Cardiac septum (tissue), 1 donor: ENCODE measurements at regions not wholly inside any gene's neighbourhood (a gene's known extent, or its start where the extent isn't known, plus 50 kb on each side); places are given as distances from the start of the nearest gene placed in this dataset.

ENCODE experiments used
- DNase-seq: peaks from one replicate; pipeline ENCODE4 v3.0.0-alpha.2; 2020; ENCODE audit warnings: low spot score
- intact Hi-C: fragments of 100-400 bp; cut with DNase I; formaldehyde crosslinking; loops from one replicate; pipeline ENCODE4 v1.14.0; 2022
- donor health status: DM: no; HTN: no; CAD: no.

DNA sequence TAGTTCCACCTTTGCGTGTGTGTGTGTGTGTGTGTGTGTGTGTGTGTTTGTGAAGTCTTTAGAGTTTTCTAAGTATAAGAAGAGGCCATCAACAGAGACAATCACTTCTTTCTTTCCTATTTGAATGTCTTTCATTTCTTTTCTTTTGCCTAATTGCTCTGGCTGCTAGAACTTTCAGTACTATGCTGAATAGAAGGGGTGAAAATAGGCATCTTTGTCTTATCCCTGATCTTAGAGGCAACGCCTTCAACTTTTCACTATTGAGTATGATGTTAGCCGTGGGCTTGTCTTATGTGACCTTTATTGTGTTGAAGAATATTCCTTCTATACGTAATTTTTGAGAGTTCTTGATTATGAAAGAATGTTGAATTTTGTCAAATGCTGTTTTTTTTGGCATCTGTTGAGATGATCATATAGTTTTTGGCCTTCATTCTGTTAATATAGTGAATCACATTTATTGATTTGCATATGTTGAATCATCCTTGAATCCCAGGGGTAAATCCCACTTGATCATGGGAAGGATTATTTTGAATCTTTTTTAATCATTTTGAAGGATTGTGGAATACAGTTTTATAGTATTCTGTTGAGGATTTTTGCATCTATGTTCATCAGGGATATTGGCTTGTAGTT lies 134.8 kb upstream of the CD180 start:
- DNase-seq, result no peak
- intact Hi-C loops, result no loop called here

DNA sequence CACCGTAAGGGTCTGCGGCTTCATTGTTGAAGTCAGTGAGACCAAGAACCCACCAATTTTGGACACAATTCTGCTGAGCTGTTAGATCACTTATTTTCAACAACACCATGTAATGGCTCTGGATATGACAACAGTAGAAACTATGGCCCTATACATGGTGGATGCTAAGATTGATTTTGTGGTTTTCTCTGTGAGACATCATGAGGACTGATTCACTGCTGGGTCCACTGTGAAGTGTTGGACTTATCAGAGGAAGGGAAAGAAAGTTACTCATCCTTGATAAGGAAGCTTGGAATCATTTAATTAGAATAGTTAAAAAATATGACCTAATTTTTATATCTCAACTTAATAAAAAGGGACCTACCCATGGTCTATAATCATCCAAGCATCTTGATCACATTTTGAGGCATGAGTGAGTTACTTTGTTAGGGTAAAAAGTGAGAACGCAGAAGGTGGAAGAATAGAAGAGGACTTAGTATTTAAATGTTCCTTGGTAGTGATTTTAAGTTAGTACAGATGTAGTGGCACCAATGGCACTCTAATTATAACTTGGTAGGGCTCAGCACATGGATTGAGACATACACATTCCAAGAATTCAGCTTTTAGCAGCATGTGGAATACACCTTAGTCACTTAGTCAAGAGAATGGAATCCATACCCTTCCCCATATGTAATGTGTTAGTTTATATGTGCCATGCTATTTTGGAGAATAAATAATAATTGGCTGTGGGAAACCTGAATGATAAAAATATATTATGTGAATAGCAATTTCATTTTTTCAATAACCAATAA lies 123.5 kb upstream of the CD180 start:
- DNase-seq, result no peak
- intact Hi-C loops, result no loop called here

DNA sequence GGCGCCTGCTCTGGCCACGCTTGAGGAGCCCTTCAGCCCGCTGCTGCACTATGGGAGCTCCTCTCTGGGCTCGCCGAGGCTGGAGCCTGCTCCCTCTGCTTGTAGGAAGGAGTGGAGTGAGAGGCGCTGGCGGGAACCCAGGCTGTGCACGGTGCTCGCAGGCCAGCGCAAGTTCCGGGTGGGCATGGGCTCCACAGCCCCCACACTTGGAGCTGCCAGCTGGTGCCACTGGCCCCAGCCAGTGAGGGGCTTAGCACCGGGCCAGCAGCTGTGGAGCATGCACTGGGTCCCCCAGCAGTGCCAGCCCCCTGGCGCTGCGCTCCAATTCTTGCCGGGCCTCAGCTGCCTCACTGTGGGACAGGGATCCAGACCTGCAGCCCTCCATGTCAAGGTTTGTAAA lies 122.1 kb upstream of the CD180 start:
- intact Hi-C loops, result no loop called here
- DNase-seq, result no peak

DNA sequence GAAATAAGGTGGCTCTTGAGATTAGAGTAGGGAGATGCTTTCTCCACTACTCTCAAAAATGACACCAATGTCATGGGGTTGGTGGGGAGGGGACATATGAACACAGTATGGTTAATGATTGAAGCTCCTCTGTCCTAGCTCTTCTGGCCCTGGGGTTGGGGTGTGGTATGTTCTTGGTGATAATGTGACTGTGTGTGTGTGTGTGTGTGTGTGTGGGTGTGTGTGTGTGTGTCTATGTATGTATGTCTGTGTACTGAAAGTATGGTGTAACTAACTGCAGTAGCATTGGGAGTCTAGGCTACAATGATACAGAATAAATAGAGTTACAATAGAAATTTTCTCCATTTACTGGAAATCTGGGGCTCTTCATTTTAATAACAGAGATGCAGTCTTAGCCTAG lies 121.0 kb upstream of the CD180 start:
- intact Hi-C loops, result no loop called here

DNA sequence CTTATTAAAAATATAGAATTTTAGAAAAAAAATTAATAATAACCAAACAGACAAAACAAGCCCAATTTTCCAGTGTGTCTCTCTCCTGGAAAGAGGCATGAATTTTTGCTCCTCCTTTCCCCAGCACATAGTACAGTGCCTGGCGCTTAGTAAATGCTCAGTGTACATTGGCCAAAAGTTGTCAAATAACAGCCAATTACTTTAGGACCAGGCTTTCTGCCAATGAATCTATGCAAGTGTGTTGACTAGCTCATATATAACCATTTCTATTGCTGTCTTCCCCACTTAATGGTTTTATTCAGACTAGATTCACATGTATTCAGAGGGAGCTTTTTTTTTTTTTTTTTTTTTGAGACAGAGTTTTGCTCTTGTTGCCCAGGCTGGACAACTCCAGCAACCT lies 120.1 kb upstream of the CD180 start:
- DNase-seq, result no peak
- intact Hi-C loops, result no loop called here

More for the DNA sequence above, 121.0 kb upstream of the CD180 start:
- DNase-seq, result no peak

DNA sequence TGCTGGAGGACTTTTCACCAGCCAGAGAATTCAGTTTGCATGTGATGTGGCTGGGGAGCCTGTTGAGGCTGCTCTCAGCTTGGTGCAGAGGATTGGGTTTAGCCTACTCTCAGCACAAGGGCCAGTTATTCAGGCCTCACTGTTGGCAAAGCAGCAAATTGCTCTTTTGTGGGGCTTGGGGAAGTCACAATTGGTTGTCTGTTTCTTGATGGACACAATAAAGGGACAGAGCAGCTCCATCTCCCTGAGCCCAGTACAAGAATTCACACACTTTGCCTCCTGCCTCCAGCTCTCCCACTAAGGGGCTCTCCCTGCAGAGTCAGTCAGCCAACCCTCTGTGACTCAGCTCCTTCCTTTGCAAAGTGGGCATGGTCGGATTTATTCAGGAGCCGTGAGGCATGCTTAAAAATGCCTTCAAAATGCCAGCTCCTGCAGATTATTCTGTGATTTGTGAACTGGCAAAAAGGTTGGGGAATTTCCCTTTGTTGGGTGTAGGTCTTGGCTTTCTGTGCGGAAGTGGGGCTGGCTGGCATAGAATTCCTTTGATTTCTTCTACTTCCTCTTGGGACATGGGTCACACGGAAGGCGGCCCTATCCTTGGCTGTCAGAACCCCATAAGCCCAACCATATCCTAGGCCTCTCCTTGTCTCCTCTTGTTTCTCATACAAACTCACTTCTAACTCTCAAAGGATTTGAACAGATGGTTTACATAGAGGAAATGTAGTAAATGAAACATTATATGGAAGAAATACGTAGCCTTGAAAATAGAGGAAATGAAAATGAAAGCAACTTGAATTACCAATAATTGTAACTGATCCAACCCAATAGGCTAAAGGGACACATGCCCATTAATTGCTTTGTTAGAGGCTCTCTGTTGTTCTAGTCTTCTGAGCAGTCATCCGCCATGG lies 118.7 kb upstream of the CD180 start:
- no peak for DNase-seq
- intact Hi-C loops, result no loop called here

DNA sequence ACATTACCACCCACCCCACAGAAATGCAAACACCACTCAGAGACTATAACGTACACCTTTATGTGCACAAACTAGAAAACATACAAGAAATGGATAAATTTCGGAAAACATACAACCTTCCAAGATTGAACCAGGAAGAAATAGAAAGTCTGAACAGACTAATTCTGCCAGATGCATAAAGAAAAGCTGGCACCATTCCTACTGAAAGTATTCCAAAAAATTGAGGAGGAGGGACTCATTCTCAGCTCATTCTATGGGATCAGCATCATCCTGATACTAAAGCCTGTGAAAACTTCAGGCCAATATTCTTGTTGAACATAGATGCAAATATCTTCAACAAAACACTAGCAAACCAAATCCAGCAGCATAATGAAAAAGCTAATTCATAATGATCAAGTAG lies 115.1 kb upstream of the CD180 start:
- intact Hi-C loops, result no loop called here
- DNase-seq, result no peak

DNA sequence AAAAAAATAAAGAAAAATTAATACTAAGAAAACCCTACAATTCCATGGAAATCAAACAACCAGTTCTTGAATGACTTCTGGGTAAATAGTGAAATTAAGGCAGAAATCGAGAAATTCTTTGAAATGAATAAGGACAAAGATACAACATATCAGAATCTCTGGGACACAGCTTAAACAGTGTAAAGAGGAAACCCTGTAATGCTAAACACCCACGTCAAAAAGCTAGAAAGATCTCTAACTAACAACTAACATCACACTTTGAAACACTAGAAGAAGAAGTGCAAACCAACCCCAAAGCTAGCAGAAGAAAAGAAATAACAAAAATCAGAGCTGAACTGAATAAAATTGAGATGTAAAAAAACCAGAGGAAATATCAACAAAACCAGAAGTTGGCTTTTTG lies 114.6 kb upstream of the CD180 start:
- DNase-seq, result no peak
- intact Hi-C loops, result no loop called here

DNA sequence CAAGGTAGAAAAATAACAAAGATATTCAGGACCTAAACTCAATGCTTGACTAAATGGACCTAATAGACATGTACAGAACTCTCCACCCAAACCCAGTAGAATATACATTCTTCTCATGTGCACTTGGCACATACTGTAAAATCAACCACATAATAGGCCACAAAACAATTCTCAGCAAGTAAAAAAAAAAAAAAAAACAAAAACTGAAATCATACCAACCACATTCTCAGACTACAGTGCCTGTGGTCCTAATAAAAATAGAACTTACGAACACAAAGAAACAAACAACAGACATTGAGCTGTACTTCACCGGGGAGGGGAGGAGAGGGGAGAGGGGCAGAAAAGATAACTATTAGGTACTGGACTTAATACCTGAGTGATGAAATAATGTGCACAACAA lies 114.1 kb upstream of the CD180 start:
- intact Hi-C loops, result no loop called here
- DNase-seq, result no peak

DNA sequence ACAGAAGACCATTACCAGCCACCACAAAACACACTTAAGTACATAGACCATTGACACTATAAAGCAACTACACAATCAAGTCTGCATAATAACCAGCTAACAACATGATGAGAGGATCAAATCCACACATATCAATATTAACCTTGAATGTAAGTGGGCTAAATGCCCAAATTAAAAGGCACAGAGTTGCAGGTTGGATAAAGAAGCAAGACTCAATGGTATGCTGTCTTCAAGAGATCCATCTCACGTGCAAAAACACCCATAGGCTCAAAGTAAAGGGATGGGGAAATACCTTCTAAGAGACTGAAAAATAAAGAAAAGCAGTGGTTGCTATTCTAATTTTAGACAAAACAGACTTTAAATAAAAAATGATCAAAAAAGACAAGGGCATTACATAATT lies 113.6 kb upstream of the CD180 start:
- no peak for DNase-seq
- intact Hi-C loops, result no loop called here

DNA sequence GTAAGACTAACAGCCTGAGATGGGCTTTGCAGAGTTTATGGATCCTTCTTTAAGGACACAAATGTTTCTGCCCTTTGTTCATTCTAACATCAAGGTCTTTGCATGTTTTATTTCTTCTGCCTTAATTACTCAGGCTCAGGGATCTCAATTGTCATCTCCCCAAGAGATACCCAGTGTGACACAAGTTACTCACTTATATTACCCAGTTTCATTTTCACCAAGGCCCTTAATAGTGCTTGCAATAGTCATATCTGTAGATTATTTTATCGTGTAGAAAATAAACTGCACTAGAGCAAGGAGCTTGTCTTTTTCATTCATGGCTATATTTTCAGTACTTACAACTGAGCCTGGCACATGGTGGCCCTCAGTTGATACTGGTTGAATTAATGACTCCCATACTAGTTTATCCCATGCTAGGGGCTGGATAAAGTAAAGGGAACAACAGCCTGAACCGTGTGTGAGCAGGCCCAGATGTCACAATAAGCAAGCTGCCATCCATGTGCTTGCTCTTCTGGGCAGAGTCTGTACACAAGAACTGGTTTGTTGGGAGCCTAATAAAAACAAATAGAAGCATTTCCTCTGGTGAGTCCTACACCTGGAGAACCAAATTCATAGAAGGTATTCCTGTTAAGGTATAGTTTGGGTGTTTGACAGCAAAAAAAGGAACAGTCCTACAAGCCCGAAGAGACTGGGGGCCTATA lies 112.5 kb upstream of the CD180 start:
- intact Hi-C loops, result no loop called here

DNA sequence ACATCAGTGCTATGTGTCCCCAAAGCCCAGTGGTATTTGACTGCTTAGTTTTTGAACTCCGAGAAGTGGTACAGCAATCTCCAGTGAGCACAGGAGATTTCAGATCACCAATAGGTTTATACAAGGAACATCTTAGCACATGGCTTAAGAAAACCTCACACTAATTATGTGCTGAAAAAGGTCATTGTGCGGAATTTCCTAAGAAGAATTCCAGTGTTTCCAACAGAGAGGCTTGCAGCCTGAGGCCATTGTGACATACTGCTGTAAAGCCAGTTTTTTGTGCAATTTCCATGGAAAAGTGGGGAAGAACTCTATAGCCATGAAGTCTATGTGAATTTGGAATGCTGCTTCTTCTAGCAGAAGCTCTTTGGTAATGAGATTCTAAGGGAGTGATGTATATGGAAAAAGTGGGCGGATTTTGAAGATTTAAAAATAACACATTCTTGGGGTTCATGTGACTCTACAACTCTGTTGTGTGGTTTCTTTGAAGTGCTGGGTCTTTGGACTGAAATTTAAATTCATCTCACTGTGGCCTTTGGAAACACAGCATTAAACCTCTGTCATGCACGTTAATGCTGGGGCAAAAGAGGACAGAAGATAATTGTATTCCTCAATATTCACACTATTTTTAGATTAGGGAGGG lies 110.5 kb upstream of the CD180 start:
- intact Hi-C loops, result no loop called here

More for the DNA sequence above, 112.5 kb upstream of the CD180 start:
- no peak for DNase-seq

DNA sequence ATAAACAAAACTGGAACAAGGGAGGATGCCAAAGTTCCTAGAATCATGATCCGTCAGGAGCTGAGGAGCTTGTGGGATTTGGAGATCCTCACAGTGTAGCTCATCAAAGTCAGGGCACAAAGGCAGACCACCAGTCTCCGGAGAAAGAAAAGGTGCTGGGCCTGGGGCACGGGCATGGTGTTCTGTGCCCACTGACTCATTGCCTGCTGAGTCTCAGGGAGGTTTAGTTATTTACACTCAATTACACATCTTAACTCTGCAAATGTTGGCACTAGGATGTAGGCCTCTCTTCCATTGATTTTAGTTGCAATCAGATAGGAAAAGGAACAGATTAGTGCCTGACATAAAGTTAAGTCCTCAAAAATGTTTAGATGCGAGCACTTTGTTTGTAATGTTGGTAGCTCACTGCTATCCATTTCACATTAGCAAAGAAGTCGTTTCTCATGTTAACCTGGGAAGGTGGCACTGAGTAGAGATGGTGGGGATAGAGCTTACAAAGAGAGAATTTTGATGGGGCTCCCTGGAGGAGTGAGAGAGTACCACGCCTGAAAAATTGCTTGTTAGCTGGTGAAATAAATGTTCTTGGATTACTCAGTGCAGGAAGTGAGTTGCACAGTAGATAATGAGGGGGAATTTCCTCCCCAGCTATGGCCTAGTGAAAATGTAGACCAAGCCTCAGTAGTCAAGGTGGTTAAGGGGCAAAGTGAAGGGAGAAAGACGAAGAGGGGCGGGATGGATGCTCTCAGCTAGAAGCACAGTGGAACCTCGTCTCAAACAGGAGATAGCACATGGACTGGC lies 109.5 kb upstream of the CD180 start:
- intact Hi-C loops, result no loop called here
- DNase-seq, result no peak

More for the DNA sequence above, 110.5 kb upstream of the CD180 start:
- DNase-seq, result no peak

DNA sequence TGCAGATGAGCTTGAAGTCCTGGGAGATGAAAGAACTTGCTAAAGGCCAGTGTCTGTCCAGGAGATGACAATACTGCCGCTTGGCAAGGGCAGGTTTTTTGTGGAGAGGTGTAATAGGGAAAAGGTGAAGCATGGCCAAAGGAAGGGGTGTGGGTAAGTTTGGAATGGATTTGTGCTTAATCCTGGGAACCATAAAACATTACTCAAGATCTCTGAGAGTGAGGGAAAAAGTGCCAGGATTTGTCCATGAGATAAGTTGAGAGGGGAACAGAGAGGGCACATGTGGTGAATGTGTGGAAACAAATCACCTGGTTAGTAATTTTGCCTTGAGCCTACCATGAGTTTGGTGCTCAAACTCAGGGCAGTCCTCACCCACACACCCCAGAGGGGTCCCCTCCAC lies 108.8 kb upstream of the CD180 start:
- no peak for DNase-seq
- intact Hi-C loops, result no loop called here

DNA sequence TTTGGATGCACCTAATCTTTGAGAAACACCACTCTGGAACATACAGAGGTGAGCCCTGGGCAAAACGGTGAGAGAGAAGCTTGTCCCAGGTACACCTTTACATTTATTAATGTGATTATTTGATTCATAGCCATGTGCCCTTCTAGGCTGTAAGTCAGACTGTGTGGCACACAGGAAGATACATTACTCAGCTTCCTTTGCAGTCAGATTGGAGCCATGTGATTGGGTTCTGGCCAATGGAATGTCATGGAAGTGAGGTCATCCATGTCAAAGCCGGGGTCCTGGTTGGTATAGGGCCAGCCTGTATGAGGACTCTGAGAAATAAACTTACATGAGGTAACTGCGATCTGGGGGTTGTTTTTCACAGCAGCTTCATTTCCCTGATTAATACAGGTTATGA lies 106.8 kb upstream of the CD180 start:
- DNase-seq, result no peak
- intact Hi-C loops, result no loop called here

DNA sequence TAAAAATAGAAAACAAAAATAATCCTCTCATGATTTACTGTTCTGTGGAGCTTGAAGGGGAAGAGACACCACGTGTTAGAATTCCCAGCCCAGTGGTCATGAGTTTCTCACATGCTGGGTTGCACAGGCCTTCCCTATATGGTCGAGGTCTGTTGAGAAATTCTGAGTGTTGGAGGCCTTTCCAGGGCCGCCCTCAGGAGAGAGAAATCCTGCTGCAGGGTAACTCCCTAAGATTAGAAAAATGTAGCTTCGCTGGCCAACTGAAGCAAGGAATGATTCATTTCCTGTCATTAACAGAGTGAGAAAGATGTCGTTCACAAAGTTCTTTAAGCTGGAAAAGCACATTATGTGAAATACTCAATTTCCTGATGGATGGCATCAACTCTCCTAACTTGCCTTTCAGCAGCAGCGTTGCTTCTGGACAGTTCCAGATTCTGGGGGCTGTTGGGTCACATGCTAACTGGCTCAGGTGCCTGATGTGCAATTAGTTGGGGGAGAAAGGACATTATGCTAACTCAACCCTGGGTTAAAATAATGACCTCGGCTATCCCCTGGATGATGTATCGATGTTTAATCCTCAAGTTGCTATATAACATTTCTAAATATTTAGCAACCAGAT lies 104.8 kb upstream of the CD180 start:
- no peak for DNase-seq
- intact Hi-C loops, result no loop called here

DNA sequence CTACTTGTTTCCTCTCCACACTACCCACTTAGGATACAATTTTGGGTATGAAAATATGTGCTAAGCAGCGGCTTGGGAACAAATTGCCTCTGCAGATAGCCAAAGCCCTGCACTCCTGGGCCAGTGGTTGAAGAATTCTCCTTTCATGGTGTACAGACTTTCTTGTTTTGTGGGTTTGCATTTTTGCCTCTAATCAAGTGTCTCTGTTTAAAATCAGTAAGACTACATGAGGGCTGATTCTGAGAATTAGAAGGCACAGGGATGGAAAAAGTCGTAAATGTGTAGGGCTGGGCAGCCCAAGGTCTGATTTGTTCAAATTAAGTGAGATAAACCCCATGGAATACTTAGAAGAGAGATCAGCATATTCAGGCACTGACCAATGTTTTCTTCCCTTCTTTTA lies 103.7 kb upstream of the CD180 start:
- intact Hi-C loops, result no loop called here
- no peak for DNase-seq

DNA sequence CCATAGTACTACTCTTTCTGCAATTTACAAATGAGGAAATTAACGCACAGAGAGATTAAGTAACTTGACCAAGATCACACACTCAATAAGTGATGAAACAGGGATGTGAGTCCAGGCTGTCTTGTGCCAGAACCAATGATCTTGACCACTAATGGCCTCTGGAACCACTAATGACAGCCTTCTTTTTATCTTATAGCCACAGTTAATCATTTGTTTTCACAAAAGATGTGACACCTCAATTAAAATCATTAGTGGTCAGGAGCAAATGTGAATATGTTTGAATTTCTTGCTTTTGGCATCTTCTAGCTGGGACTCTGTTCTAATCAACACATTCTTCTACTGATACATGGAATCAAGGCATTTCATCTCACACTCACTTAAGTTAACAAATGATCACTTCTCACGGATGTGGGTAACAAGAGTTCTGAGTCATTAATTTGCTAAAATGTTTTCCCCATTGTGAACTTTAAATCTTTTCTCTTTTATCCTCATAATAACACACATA lies 102.7 kb upstream of the CD180 start:
- intact Hi-C loops, result no loop called here
- no peak for DNase-seq
